Suppressor macrophage treated with lipopolysaccharide for 1 hour (primary cell): ENCODE measurements at regions not wholly inside any gene's neighbourhood (a gene's known extent, or its start where the extent isn't known, plus 50 kb on each side); places are given as distances from the start of the nearest gene placed in this dataset.
"Not testable (repeated sequence)": the region's sequence is repeated elsewhere in the genome, so short reads cannot be mapped to it uniquely, and the experiment has no call there.

Experiments
- DNase-seq, 3 donors: peaks; one replicate each; pipeline ENCODE4 v3.0.0-alpha.2; 2020 to 2022

DNA sequence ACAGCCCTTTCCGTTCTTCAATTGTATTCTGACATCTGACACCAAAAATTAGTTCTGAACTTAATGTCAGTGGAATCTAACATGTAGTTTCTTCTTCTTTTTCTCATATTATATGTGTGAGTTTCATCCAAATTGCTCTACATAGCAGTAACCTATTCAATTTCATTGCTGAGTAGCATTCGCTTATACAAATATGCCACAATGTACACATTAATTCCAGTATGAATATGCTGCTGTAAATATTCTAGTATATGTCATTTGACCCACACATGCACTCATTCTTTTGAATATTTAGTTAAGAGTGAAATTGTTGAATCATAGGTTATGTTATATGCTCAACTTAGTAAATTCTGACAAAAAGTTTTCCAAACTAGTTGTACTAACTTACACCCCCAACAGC, 550.9 kb downstream of the CHSY3 start:
- DNase-seq: no peak

DNA sequence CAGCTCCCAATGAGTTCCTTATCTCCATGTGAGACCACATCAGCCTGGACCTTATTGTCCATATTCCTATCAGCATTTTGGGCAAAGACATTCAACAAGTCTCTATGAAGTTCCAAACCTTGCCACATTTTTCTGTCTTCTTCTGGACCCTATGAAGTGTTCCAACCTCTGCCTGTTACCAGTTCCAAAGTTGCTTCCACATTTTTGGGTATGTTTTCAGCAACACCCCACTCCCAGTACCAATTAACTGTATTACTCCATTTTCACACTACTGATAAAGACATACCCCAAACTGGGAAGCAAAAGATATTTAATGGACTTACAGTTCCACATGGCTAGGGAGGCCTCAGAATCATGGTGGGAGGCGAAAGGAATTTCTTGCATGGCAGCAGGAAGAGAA, 548.5 kb downstream of the CHSY3 start:
- DNase-seq: no peak

DNA sequence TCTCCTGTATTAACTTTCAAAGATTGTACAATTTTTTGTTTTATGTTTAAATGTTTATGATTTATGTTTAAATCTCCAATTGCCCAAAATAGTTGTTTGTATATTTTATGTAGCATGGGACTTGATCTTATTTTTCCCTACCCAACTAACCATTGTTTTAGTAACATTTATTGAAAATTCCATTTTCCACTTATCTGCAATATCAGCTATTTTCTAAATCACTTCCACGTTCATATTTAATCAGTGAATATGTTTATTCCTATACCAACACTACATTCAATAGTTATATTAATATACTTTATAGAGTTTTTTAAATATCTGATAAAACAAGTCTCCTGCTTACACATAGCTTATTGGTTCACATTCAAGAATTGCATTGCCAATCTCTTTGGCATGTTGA, 532.2 kb downstream of the CHSY3 start:
- no peak for DNase-seq

DNA sequence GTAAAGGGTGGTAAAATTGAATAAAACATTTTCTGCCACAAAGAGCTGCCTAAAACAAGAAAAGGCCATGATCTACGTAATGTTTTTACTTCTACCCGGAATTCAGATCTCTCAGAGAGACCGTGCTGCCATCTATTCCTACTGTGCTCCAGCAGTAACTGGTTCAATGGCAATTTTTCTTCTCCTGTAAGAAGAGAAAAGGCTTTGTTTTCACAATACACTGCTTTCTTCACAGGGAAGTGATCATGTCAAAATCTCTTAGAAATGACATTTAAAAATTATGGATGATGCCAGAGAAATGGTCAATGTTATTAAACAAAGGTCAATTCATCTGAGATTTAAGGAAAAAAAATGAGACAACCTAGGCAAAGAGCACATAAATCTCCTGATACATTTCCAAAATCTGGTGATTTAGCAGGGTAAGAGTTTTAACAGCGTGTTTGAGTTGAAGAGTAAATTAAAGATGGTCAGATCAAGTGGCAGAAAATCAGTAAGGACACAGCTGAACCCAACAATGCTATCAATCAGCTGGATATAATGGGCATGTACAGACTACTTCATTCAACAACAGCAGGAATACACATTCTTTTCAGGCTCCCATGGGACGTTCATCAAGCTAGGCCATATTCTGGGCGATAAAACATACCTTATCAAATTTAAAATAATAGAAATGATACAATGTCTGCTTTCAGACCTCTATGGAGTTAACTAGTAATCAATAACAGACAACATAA, 523.1 kb downstream of the CHSY3 start:
- no peak for DNase-seq

- DNase-seq: no peak
Observed at GRCh38 chr5:130425424-130425823, 521.2 kb downstream of the CHSY3 start.

DNA sequence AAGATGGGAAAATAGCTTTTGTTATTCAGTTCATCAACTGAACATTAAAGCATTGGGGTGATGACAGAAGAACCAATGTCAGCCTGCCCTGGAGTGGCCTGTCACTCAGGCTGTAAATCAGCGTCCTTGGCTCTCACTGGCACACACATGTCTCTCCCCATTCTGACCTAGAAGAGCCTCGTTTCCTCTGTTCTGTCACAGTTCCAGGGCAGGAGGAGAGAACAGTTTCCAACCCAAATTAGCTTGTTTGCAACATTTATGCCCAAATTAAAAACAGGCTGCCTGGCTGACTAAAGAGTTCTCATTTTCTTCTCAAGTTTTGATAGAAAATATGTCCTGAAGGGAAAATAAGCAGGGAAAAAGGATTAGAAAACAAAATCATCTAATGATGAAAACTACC, 520.1 kb downstream of the CHSY3 start:
- no peak for DNase-seq

- no peak for DNase-seq
Observed at GRCh38 chr5:130402906-130403305, 498.6 kb downstream of the CHSY3 start.

- DNase-seq: no peak
Observed at GRCh38 chr5:130400091-130400490, 495.8 kb downstream of the CHSY3 start.

DNA sequence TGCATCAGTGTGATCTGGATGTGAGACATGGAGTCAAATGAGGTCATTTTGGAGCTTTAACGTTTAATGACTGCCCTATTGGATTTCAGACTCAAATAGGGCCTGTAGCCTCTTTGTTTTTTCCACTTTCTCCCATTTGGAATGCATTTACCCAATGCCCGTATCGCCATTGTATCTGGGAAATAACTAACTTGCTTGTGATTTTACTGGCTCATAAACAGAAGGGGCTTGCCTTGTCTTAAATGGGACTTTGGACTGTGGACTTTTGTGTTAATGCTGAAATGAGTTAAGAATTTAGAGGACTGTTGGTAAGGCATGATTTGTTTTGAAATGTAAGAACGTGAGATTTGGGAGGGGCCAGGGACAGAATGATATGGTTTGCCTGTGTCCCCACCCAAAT, 494.6 kb downstream of the CHSY3 start:
- no peak for DNase-seq

DNA sequence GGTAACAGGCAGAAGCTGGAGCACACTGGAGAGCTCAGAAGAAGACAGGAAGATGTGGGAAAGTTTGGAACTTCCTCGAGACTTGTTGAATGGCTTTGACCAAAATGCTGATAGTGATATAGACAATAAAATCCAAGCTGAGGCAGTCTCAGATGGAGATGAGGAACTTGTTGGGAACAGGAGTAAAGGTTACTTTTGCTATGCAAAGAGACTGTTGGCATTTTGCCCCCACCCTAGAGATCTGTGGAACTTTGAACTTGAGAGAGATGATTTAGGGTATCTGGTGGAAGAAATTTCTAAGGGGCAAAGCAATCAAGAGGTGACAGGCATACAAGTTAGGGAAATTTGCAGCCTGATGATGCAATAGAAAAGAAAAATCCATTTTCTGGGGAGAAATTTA, 493.5 kb downstream of the CHSY3 start:
- not testable (repeated sequence) for DNase-seq

GRCh38 chr5:130397132-130397531, 492.9 kb downstream of the CHSY3 start:
- DNase-seq: no peak

DNA sequence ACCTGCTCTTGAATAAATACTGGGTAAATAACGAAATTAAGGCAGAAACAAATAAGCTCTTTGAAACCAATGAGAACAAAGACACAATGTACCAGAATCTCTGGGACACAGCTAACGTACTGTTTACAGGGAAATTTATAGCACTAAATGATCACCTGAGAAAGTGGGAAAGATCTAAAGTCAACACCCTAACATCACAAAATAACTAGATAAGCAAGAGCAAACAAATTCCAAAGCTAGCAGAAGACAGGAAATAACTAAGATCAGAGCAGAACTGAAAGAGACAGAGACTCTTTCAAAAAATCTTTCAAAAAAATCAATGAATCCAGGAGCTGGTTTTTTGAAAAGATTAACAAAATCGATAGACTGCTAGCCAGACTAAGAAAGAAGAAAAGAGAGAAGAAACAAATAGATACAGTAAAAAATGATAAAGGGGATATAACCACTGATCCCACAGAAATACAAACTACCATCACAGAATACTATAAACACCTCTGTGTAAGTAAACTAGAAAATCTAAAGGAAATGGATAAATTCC, 487.5 kb downstream of the CHSY3 start:
- DNase-seq: not testable (repeated sequence)

DNA sequence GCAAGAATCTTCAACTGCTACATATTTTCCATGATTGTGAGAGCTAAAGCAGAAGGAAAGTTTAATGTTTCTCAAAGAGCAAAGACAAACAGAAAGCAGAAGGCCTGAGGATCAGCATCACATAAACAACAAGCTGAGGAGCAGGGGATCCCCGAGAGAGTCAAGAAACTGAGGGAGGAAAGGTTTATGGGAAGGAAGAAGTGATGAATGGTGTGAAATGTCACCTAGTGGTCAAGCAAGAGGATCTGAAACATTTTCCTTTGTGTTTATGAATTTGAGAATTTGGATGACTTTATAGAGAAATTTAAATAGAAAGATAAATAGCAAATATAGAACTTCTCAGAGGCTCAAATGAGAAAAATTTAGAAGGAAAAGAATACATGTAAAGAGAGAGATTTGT, 481.9 kb downstream of the CHSY3 start:
- DNase-seq: no peak

GRCh38 chr5:130385656-130386055, 481.4 kb downstream of the CHSY3 start:
- no peak for DNase-seq

DNA sequence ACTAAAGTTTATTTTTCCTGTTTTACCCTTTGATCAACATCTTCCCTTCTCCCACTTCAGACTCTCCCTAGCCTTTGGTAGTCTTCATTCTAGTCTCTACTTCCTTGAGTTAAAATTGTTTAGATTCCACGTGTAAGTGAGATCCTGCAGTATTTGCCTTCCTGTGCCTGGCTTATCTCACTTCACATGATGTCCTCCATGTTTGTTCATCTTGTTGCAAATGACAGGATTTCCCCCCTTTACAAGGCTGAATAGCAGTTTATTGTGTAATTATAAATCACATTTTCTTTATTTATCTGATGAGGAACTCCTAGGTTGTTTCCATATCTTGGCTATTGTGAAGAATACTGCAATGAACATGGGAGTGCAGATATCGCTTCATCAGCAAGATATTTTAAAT, 461.7 kb downstream of the CHSY3 start:
- no peak for DNase-seq

GRCh38 chr5:130350131-130350530, 445.9 kb downstream of the CHSY3 start:
- no peak for DNase-seq

DNA sequence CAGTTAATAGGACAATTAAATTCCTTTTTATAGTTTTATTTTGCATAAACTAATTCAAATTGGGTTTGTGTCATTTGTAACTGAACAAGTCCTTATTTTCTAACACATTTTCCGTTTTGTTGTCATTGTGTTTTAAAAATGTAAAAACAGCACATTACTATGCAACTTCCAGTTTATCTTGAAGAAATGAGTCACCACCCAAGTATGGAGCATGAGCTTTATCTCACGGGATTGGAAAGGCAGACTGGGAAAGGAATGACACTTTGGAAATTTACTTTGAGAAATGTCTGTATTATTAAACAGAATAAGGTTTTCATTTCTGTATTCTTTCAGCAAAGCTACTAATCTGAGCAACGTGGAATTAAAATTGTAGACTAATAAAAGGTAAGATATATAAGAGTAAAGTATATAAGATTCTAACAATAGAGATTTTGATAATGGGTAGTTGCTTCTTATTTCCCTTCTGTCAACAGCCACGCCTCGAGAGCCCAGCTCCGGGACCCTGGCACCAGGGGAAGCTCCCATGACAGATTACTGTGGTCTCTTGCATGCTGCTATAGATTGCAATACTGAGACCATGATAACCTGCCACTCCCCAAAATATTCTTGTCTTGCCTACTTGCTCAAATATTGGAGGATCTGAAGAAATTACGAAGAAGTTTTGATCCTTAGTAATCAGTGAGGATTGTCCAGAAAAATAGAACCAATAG, 433.1 kb downstream of the CHSY3 start:
- DNase-seq: no peak

GRCh38 chr5:130335117-130335516, 430.9 kb downstream of the CHSY3 start:
- no peak for DNase-seq

DNA sequence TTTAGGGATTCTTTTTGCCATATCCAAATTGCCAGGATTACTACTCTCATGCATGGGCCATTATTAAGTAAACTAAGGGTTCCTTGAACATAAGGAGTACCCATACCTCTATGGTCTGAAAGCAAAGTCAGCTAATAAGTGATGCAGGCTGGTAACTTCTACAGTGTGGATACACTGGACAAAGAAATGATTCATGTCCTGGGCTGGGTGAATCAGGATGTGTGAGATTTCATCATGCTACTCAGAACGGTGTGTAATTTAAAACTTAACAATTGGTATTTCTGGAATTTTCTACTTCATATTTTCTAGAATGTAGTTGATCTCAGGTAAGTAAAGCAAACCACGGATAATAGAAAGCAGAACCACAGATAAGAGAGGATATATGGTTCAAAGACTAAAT, 428.8 kb downstream of the CHSY3 start:
- DNase-seq: no peak

- no peak for DNase-seq
Observed at GRCh38 chr5:130331332-130331731, 427.1 kb downstream of the CHSY3 start.

DNA sequence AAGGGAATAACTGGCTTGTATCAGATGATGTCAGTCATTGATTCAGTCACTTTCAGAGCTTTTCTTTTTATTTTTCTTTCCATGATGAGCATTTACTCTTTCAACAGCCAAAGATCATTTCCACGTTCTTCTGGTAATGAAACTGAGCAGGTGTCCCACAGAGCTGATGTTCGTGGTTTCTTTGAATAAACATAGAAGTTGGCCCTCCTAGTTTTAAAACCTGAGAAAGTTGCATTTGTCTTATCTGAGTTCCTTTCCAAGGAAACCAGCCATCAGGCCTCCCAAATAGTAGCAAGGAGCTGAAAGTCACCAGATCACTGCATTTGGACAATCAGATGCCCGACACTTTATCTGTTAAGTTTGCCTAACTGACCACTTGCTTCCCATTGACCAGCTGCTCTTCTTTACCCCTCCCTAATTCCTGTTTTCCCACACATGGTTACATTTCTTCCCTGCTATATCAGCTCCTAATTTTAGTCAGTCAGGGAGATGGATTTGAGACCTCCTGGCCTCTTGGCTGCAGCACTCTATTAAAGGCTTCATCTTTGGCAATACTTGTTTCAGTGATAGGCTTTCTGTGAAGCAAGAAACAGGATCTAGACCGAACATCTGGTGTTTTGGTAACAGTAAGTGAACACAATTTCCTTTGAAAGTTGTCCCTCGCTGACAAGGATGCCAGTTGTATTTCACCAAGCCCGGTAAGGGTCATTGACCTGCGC, 420.8 kb downstream of the CHSY3 start:
- no peak for DNase-seq

DNA sequence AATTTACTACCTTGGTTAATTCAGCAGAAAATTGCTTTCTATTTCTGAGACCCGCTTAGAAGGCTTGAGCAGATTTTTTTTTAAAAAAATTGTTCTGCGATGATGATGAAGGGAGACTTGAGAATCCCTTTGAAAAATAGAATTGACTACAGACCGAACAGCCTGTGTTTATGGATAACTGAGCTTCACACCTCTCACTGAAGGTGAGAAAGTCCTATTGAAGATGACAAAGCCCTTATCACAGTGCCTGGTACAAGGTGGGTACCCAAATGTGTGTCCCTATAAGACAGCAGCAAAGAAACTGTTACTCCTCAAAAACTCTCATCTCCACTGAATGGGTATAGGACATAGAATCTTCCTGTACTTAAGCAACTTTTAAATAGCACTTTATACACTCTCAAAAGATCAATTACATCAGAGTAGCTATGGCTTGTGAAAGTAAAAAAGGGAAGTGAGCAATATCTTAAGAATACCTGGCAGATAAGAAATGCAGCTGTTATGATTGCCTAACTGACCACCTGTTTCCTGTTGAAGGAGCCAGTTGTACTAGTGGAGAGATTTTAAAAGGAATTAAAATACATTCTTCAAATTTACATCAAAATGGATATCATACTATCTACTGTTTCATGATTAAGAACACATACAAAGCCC, 419.7 kb downstream of the CHSY3 start:
- no peak for DNase-seq

- no peak for DNase-seq
Observed at GRCh38 chr5:130321931-130322330, 417.7 kb downstream of the CHSY3 start.
